ENCODE measurements at regions not wholly inside any gene's neighbourhood (a gene's known extent, or its start where the extent isn't known, plus 50 kb on each side); places are given as distances from the start of the nearest gene placed in this dataset.

DNA sequence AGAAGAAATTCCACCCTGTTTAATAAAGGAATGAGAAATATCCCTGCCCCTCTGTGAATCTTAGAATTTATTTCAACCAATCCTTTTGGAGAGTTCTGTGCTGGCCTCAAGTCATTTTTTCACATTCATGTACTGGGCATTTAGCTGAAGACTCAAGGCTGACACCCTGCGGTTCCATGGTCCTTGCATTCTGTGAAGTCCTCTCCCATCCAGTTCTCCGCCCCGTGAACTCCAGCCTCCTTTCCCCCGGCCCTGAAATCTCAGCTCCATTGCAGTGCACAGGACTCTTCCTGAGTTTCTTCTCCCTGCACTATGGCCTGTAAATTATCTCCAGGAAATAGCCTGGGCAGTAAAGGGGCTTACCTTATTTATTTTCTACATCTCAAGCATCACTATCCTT lies 183.0 kb upstream of the KCND2 start:
- no peak for DNase-seq (ENCODE audit: insufficient read length, low spot score)
- FAIRE-seq = no peak

- DNase-seq (ENCODE audit: insufficient read length, low spot score) (no peak), FAIRE-seq (no peak)
These were observed 181.2 kb upstream of the KCND2 start for GRCh38 chr7:120091807-120092206.

GRCh38 chr7:120097020-120097419 lies 176.0 kb upstream of the KCND2 start:
- DNase-seq (ENCODE audit: insufficient read length, low spot score) (no peak), FAIRE-seq (no peak)

DNA sequence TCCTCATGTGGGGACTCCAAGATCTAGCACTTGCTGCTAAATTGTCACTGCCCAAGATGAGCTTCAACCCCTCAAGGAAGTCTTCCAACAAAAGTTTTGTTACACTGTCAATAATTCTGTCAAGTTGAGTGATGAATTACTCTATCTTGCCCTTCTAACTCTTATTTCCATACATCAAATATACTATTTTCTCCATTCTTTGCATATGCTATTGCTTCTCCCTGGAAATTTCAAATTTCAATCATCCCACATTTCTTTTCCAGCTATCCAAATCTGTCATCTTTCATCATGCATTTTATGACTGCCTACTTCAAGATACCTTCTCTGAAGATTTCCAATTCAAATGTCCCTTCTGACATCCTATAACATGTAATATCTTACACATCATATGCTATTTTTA lies 175.2 kb upstream of the KCND2 start:
- no peak for DNase-seq (ENCODE audit: insufficient read length, low spot score)
- FAIRE-seq = no peak

- no peak for DNase-seq (ENCODE audit: insufficient read length, low spot score)
- no peak for FAIRE-seq
These were observed 164.6 kb upstream of the KCND2 start for GRCh38 chr7:120108376-120108775.

- no peak for DNase-seq (ENCODE audit: insufficient read length, low spot score)
These were observed 162.8 kb upstream of the KCND2 start for GRCh38 chr7:120110169-120110568.

DNA sequence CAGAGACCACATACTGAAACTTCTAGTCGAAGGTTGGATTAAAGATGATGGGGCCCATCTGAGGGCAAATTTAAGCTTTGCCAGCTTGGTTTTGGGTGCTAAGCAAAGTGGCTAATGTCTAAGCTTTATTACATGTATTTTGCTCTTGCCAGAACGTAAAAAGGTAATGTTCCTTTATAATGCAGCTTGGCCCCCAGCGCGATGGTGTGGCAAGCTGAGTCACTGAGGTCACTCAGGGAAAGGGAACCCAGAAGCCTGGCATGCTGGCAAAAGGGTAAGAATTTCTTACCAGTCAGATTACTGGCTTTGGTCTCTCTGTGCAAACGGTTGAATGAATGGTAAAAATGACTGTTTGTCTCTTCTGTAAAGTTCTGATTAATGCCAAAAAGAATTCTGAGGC lies 158.3 kb upstream of the KCND2 start:
- DNase-seq (ENCODE audit: insufficient read length, low spot score) (no peak), FAIRE-seq (no peak)

More at GRCh38 chr7:120110169-120110568, 162.8 kb upstream of the KCND2 start:
- FAIRE-seq = no peak

DNA sequence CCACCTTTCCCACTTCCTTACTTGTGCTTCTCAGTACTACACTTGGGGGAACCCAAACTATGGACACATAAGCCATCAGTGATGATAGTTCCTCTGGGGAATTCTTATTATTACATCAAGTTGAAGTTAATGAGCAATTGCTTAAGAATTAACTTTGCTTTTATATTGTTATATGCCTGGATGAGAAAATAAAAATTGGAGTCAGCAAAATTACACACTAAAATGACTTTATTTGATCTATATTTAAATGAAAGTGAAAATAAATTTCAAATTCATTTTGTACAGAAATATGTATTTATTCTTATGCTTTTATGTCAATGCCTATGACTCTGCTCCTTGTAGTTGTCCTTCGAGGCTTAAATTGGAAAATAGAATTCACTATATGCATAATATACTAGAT lies 149.4 kb upstream of the KCND2 start:
- no peak for FAIRE-seq
- DNase-seq (ENCODE audit: insufficient read length, low spot score) = no peak

- FAIRE-seq (no peak), DNase-seq (ENCODE audit: insufficient read length, low spot score) (no peak)
These were observed 141.7 kb upstream of the KCND2 start for GRCh38 chr7:120131096-120131839.

- FAIRE-seq = no peak
- no peak for DNase-seq (ENCODE audit: insufficient read length, low spot score)
These were observed 134.5 kb upstream of the KCND2 start for GRCh38 chr7:120138497-120138896.

DNA sequence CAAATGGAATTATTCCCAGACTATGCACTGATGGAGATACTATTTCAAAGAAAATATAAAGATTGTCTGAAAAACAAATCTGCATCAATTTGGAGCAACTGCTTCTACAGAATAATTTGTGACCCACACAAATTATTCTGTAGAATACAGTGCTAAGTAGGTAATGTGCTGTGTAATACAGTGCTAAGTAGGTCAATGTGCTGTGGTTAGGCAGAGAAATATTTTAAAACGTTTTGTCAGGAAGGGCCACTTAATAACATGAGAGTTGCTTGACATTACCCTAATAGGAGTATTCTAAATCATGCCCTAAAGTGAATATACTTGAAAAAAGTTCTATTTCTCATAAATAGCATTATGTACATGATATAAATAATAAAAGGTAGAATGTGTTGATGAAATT lies 116.5 kb upstream of the KCND2 start:
- DNase-seq (ENCODE audit: insufficient read length, low spot score) (no peak), FAIRE-seq (no peak)

GRCh38 chr7:120160166-120160565 lies 112.8 kb upstream of the KCND2 start:
- DNase-seq (ENCODE audit: insufficient read length, low spot score) = no peak
- FAIRE-seq = no peak

- FAIRE-seq (no peak), DNase-seq (ENCODE audit: insufficient read length, low spot score) (no peak)
These were observed 109.5 kb upstream of the KCND2 start for GRCh38 chr7:120163449-120163848.

- no peak for DNase-seq (ENCODE audit: insufficient read length, low spot score)
- no peak for FAIRE-seq
These were observed 107.7 kb upstream of the KCND2 start for GRCh38 chr7:120165227-120165626.

- FAIRE-seq = no peak
- no peak for DNase-seq (ENCODE audit: insufficient read length, low spot score)
These were observed 104.9 kb upstream of the KCND2 start for GRCh38 chr7:120168066-120168465.

DNA sequence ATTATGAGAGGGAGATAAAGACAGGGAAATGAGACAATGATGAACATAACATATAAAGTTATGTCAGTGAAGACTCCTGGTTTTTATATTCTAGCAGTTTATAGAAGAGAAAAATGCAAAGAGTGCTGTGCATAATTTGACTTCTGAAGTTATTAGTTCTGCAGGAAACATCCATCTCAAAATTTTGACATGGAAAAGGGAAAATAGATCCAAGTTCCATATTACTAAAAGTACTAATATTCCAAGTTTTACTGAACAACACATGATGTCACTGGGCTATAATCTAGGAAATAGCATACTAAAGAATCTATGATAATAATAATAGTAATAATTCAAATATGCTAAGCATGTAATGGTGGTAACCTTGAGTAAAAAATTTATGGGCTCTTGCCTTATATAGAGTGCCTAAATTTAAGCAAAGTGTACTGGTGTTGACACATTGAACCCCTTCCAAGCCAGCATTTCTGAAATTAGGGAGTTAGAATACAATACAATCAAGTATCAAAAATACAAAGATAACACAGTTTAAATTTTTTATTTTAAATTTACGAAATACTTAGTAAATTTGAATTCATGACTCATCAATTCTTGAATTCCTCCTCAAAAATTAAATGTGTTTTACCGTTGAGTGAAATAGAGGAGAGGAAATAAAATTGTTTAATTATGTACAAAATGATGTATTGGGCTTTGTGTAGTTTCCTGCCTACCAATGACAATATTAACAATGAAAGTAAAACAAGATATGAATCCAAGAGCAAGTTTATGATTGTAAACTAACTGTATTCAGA lies 102.8 kb upstream of the KCND2 start:
- DNase-seq (ENCODE audit: insufficient read length, low spot score) (no peak), FAIRE-seq (no peak)

DNA sequence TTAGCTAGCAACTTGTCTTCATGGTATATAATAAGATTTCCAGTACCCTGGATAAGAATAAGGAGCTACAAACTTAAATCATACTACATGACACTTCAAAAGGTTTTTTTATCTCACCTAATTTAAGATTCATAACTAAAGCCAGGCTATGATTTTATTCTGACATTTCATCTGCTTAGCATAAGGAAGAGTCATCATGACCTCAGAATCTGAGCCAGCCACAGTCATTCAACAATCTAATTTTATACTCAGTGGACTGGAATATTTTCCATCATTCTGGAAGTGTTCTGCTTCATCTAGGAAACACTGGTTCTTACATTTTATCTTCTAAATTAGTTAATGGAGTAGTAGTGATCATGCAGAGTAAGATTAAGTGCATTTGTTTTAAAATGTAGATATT lies 102.1 kb upstream of the KCND2 start:
- no peak for FAIRE-seq
- DNase-seq (ENCODE audit: insufficient read length, low spot score) = no peak

- no peak for DNase-seq (ENCODE audit: insufficient read length, low spot score)
- no peak for FAIRE-seq
These were observed 101.6 kb upstream of the KCND2 start for GRCh38 chr7:120171406-120171805.

GRCh38 chr7:120180221-120180620 lies 92.8 kb upstream of the KCND2 start:
- DNase-seq (ENCODE audit: insufficient read length, low spot score) = no peak
- no peak for FAIRE-seq

DNA sequence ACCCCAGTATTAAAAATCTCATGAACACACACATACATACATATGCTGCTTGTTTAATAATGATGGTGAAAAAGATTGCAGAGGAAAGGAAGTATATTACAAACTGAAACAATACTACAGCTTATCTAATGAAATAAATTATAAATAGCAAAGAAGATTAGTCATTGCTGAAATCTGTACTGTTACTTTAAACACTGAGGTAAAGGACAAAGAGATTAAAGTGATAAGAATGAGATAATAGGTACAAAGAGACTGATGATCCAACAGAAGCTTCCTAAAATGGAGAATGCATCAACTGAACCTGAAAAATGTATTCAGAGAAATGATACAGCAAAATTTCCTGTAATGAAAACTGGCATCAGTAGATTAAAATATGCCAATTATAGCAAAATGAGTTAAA lies 91.5 kb upstream of the KCND2 start:
- no peak for DNase-seq (ENCODE audit: insufficient read length, low spot score)
- FAIRE-seq = no peak

DNA sequence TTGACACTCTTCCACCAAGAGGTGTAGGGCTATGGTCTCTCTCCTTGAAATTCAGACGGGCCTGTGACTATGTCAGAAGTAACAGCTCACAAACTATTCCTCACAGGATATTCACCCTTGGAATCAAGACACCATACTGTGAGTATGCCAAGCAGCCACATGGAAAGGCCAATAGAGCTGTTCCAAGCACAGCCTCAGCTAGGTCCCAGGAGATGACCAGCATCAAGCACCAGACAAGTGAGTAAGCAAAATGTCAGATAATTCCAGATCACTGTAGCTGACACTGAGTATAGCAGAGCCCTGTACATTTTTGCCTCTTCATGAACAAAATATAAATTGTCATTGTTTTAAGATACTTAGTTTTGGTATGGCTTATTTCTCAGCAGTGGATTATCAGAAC lies 88.1 kb upstream of the KCND2 start:
- FAIRE-seq = no peak
- DNase-seq (ENCODE audit: insufficient read length, low spot score) = no peak

- FAIRE-seq (no peak), DNase-seq (ENCODE audit: insufficient read length, low spot score) (no peak)
These were observed 86.9 kb upstream of the KCND2 start for GRCh38 chr7:120185940-120186682.
